SU-DHL-6 (cell line): ENCODE measurements at regions not wholly inside any gene's neighbourhood (a gene's known extent, or its start where the extent isn't known, plus 50 kb on each side); places are given as distances from the start of the nearest gene placed in this dataset.

Source experiments
- EZH2phosphoT487 ChIP-seq: fragments of 200-600 bp; sonication (generic), shearing (Covaris generic); conservative IDR thresholded peaks from 2 replicates; pipeline ENCODE4 v1.6.1; 2018; ENCODE audit warnings: mild to moderate bottlenecking, antibody characterized with exemption, low read length, moderate library complexity, mixed read lengths
- TF ChIP-seq, protein P1 (sequence below): fragments of 200-600 bp; sonication (generic); IDR thresholded peaks from one replicate; pipeline ENCODE4 v1.5.1; 2017; ENCODE audit warnings: antibody characterized with exemption, mild to moderate bottlenecking, low read length, moderate library complexity; ENCODE audit not compliant: insufficient read depth, poor library complexity, severe bottlenecking

DNA sequence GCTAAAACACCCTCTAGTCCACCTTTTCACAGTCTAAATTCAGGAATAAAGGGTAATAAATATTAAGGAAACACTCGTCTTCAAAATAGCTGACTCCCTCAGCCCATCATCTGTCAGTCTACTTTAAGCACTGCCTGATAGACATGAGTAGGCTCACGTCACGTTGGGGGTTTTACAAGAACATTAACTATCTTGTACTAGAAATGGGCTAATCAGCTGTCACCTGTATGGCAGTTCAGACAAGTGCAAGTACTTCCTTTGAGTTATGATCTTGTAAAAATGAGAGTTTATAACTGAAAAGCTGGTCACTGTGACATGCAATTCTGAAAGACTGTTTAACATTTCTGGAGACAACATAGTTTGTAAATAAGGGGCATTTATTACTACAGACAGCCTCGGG is 936.7 kb upstream of the CTNND2 start:
- TF ChIP-seq, protein P1, sequence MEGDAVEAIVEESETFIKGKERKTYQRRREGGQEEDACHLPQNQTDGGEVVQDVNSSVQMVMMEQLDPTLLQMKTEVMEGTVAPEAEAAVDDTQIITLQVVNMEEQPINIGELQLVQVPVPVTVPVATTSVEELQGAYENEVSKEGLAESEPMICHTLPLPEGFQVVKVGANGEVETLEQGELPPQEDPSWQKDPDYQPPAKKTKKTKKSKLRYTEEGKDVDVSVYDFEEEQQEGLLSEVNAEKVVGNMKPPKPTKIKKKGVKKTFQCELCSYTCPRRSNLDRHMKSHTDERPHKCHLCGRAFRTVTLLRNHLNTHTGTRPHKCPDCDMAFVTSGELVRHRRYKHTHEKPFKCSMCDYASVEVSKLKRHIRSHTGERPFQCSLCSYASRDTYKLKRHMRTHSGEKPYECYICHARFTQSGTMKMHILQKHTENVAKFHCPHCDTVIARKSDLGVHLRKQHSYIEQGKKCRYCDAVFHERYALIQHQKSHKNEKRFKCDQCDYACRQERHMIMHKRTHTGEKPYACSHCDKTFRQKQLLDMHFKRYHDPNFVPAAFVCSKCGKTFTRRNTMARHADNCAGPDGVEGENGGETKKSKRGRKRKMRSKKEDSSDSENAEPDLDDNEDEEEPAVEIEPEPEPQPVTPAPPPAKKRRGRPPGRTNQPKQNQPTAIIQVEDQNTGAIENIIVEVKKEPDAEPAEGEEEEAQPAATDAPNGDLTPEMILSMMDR, result no peak
- no peak for TF ChIP-seq EZH2phosphoT487
